Stomach smooth muscle (tissue), 2 donors: ENCODE measurements at regions not wholly inside any gene's neighbourhood (a gene's known extent, or its start where the extent isn't known, plus 50 kb on each side); places are given as distances from the start of the nearest gene placed in this dataset.
A peak's percentile ranks its signal among the peaks of the same experiment; 100 is the strongest.

Source experiments
- H3K27ac ChIP-seq: one replicate; pipeline ENCODE4 v1.7.0; 2013; ENCODE audit warnings: mild to moderate bottlenecking, low read length, inconsistent platforms
- H3K27me3 ChIP-seq, 2 donors: one replicate each; pipeline ENCODE4 v1.7.0; 2013; ENCODE audit warnings: low read length in 2 of 2; ENCODE audit not compliant: insufficient read depth in 2 of 2, control insufficient read depth in 1 of 2
- H3K36me3 ChIP-seq, 2 donors: one replicate each; pipeline ENCODE4 v1.7.0; 2013; ENCODE audit warnings: low read length in 2 of 2; ENCODE audit not compliant: control insufficient read depth in 2 of 2, insufficient read depth in 2 of 2
- H3K4me1 ChIP-seq: one replicate; pipeline ENCODE4 v1.7.0; 2013; ENCODE audit warnings: low read length; ENCODE audit not compliant: control insufficient read depth, insufficient read depth
- H3K4me3 ChIP-seq, 2 donors: one replicate each; pipeline ENCODE4 v1.7.0; 2013; ENCODE audit warnings: low read length in 2 of 2
- H3K9ac ChIP-seq, 2 donors: one replicate each; pipeline ENCODE4 v1.7.0; 2013; ENCODE audit warnings: low read length in 2 of 2, mild to moderate bottlenecking in 1 of 2
- H3K9me3 ChIP-seq, 2 donors: one replicate each; pipeline ENCODE4 v1.7.0; 2013; ENCODE audit warnings: low read length in 2 of 2; ENCODE audit not compliant: control insufficient read depth in 2 of 2
- donor health status: healthy.
- donor health status: Pancreatic carcinoma.

GRCh38 chr11:29712616-29713015 is 304.2 kb downstream of the KCNA4 start:
- Histone ChIP-seq H3K9ac (no peak overlapping the region), H3K9me3 (no peaks in the 10 kb centered on the region), H3K4me1 (no peaks in the 10 kb centered on the region), H3K27ac (no peak overlapping the region), H3K4me3 (no peak overlapping the region), H3K27me3 (no peaks in the 10 kb centered on the region), H3K36me3 (no peaks in the 10 kb centered on the region)

DNA sequence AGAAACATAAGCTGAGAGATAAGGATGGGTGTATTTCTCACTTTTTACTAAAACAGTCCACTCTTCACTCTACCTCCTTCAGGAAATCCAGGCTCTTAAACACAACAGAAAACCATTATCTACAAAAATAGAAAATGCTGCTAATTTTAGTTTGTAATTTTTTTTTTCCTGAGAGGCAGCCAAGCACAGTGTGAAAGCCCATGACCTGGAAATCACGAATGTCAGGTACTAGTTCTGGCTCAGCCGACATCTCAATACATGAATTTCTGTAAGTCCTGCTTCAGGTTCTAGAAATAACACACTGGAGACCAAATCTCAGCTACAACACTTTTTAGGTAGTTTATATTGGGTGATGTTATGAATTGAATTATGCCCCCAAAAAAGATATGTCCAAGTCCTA is 308.9 kb downstream of the KCNA4 start:
- no peaks in the 10 kb centered on the region for H3K9me3 ChIP-seq
- H3K36me3 ChIP-seq: no peaks in the 10 kb centered on the region
- H3K9ac ChIP-seq: no peak overlapping the region

DNA sequence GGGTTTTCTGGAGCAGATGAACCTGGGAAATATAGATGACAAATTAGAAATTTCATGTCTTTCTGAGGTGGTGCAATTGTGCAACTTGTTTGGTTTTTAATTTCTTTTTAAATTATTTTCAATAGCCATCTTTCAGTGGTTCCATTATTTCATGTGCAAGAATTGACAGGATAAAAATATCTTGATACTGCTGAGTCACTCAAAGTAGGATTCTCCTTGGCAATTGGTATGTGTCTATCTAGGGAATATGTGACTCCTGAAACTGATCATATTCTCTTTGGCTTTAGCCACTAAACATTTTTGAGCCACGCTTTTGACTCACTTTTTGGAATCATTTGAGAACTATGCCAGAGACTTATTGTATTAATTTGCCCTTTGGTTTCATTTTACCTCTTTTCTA is 331.5 kb downstream of the KCNA4 start:
- no peak overlapping the region for H3K9ac ChIP-seq

More for the DNA sequence above, 308.9 kb downstream of the KCNA4 start:
- H3K4me1 ChIP-seq: no peaks in the 10 kb centered on the region
- no peak overlapping the region for H3K4me3 ChIP-seq
- H3K27ac ChIP-seq: no peak overlapping the region
- no peaks in the 10 kb centered on the region for H3K27me3 ChIP-seq

GRCh38 chr11:29682856-29683255 is 334.0 kb downstream of the KCNA4 start:
- Histone ChIP-seq H3K27ac (no peak overlapping the region), H3K4me3 (no peak overlapping the region), H3K27me3 (no peaks in the 10 kb centered on the region)

More for the DNA sequence above, 331.5 kb downstream of the KCNA4 start:
- Histone ChIP-seq H3K36me3 (no peaks in the 10 kb centered on the region), H3K4me3 (no peak overlapping the region), H3K9me3 (no peaks in the 10 kb centered on the region), H3K27ac (no peak overlapping the region), H3K27me3 (no peaks in the 10 kb centered on the region), H3K4me1 (no peaks in the 10 kb centered on the region)

GRCh38 chr11:29679996-29680395 is 336.8 kb downstream of the KCNA4 start:
- Histone ChIP-seq H3K4me3 (no peak overlapping the region), H3K9me3 (no peaks in the 10 kb centered on the region), H3K36me3 (no peaks in the 10 kb centered on the region), H3K27me3 (no peaks in the 10 kb centered on the region), H3K4me1 (no peaks in the 10 kb centered on the region), H3K9ac (no peak overlapping the region), H3K27ac (no peak overlapping the region)

More at GRCh38 chr11:29682856-29683255, 334.0 kb downstream of the KCNA4 start:
- Histone ChIP-seq H3K9ac (no peak overlapping the region), H3K4me1 (no peaks in the 10 kb centered on the region), H3K36me3 (no peaks in the 10 kb centered on the region), H3K9me3 (no peaks in the 10 kb centered on the region)

GRCh38 chr11:29676993-29677392 is 339.8 kb downstream of the KCNA4 start:
- Histone ChIP-seq H3K36me3 (no peaks in the 10 kb centered on the region), H3K4me1 (no peaks in the 10 kb centered on the region), H3K27me3 (no peaks in the 10 kb centered on the region), H3K9ac (no peak overlapping the region), H3K27ac (no peak overlapping the region), H3K9me3 (no peaks in the 10 kb centered on the region), H3K4me3 (no peak overlapping the region)

GRCh38 chr11:29669310-29669709 is 347.5 kb downstream of the KCNA4 start:
- no peak overlapping the region for H3K9ac ChIP-seq
- no peaks in the 10 kb centered on the region for H3K9me3 ChIP-seq
- H3K27me3 ChIP-seq: no peaks in the 10 kb centered on the region
- no peaks in the 10 kb centered on the region for H3K36me3 ChIP-seq
- H3K4me1 ChIP-seq: no peaks in the 10 kb centered on the region
- no peak overlapping the region for H3K27ac ChIP-seq
- H3K4me3 ChIP-seq: no peak overlapping the region

DNA sequence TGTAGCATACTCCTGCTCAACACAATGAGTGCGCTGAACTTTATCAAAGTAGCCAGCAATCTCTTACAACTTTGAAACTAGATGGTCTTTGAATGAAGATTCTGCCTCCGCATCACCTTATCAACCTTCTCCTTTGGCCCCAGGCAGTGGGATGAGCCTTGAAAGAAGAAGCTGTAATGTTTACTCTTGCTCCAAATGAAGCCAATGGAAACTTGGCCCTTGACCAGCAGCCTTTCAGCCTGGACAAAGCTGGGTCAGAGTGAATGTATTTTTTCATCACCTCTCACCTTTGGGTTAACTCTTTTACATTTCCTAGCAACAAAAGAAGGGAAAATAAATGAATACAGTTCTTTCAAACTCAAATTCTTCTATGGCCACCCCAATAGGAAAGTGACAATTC is 359.1 kb downstream of the KCNA4 start:
- Histone ChIP-seq H3K9ac (no peak overlapping the region), H3K27ac (no peak overlapping the region), H3K36me3 (no peaks in the 10 kb centered on the region), H3K9me3 (no peaks in the 10 kb centered on the region), H3K27me3 (no peaks in the 10 kb centered on the region), H3K4me1 (no peaks in the 10 kb centered on the region), H3K4me3 (no peak overlapping the region)

DNA sequence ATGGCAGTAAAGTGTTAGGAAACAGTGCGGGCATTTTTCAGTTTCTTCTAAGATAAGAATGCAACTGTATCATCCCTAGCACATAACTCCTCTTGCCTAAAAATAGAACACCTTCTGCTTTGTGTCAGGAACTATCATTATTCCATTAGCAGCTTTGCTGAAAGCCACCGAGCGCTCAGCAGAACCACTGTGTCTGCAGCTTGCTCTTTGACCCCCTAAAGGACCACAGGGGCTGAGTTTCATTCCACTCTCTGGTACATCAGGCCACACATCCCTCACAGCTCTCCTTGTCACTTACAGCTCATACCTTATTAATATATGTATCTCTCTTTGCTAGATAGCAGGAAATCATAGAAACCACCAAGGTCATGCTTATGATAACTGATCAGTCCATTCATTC is 360.2 kb downstream of the KCNA4 start:
- H3K27ac ChIP-seq: no peak overlapping the region
- no peak overlapping the region for H3K9ac ChIP-seq
- no peaks in the 10 kb centered on the region for H3K4me1 ChIP-seq
- H3K27me3 ChIP-seq: no peaks in the 10 kb centered on the region
- H3K36me3 ChIP-seq: no peaks in the 10 kb centered on the region
- H3K9me3 ChIP-seq: no peaks in the 10 kb centered on the region
- H3K4me3 ChIP-seq: peak overlapping the region in 1 of 2 donors; percentile 5

- no peaks in the 10 kb centered on the region for H3K9me3 ChIP-seq
- no peaks in the 10 kb centered on the region for H3K36me3 ChIP-seq
- H3K9ac ChIP-seq: no peak overlapping the region
- H3K4me1 ChIP-seq: no peaks in the 10 kb centered on the region
- no peak overlapping the region for H3K4me3 ChIP-seq
- no peaks in the 10 kb centered on the region for H3K27me3 ChIP-seq
- no peak overlapping the region for H3K27ac ChIP-seq
These were observed 371.5 kb downstream of the KCNA4 start for GRCh38 chr11:29645373-29645772.

GRCh38 chr11:29641201-29641600 is 375.6 kb downstream of the KCNA4 start:
- no peak overlapping the region for H3K4me3 ChIP-seq
- no peaks in the 10 kb centered on the region for H3K27me3 ChIP-seq
- H3K4me1 ChIP-seq: peaks cover 2% of the 10 kb centered on the region
- H3K27ac ChIP-seq: no peak overlapping the region
- H3K36me3 ChIP-seq: no peaks in the 10 kb centered on the region
- no peak overlapping the region for H3K9ac ChIP-seq
- no peaks in the 10 kb centered on the region for H3K9me3 ChIP-seq
